GM18867 (cell line): ENCODE measurements at regions not wholly inside any gene's neighbourhood (a gene's known extent, or its start where the extent isn't known, plus 50 kb on each side); places are given as distances from the start of the nearest gene placed in this dataset.
"Not testable (repeated sequence)": the region's sequence is repeated elsewhere in the genome, so short reads cannot be mapped to it uniquely, and the experiment has no call there.

Experiments
- ATAC-seq: cut with Tn5 transposase; IDR thresholded peaks from one replicate; pipeline ENCODE4 v1.9.1; 2021; ENCODE audit warnings: mild to moderate bottlenecking, moderate library complexity; ENCODE audit not compliant: unreplicated experiment

DNA sequence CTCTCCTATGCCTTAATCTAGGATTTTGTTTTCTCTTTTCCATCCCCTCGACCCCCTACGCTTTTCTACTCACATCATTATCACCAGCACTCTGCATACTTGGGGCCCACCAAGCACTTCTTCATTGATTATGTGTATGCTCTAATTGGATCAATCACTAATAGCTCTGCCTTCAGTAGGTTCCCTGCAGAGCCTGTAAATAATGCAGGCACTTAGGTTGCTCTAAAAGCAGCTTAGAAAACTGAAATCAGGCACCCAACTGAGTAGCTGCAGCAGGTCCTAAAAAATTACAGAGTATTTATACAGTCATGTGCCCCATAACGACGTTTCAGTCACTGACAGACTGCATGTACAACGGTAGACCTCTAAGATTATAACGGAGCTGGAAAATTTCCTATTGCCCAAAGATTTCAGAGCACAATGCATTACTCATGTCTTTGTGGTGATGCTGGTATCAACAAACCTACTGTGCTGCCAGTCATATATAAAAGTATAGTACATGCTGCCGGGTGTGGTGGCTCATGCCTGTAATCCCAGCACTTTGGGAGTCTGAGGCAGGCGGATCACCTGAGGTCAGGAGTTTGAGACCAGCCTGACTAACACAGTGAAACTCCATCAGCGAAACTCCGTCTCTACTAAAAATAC is 280.4 kb downstream of the HS3ST3B1 start:
- no peak for ATAC-seq

DNA sequence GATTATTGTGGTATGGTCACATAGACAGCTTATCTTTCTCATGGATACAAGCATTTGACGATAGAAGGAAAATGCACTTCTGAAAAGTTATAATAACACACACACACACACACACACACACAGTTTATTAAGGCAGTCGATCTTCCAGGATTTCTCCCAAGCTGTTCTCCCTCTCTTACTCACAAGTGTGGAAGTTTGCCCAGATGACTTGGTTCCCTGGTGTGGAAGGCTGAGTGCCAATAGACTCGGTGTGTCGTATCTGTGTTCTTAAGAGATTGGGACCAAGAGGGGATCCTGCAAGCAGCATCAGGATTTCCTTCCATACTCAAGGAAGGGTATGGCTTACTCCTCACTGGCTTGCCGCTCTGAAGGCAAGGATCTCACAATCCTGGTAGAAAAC is 279.6 kb downstream of the HS3ST3B1 start:
- no peak for ATAC-seq

DNA sequence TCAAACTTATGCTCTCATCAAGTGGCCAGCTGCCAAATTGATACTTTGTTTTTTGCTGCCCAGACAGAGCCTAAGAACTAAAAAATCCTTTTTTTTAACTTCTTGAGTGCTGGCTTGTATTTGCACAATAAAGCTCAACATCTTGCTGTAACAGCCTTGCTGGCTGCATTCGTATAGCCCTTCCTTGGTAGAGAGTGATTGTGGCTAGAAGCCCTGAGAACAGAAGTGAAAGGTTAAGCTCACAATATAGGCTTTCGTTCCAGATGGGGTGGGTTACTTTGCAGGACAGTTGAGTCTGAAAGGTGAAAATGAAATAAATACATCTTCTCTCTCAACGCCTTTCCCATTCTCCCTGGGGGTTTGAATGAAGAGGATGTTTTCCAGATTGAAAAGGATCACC is 278.8 kb downstream of the HS3ST3B1 start:
- no peak for ATAC-seq

DNA sequence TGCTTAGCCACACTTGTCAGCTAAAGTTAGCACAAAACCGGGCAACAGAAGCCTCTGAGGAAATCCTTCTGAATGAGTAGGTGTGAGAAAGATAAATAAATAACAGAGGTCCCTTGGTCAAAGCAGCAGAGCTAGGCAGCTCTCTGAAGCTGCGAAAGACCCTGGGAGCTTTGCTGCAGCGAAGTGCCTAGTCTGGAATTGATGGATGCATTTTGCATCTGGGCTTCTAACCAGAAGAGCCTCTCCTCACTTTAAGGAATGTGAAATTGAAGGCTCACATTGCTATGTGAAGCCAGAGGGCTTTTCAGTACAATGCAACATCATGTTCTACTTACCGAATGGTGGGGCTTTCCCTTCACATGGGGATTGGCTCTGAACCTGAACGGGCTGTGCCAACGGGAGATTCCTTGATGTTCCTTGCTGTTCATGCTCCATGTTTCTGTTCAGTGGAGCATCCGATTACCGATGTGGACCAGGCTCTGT is 274.6 kb downstream of the HS3ST3B1 start:
- no peak for ATAC-seq

DNA sequence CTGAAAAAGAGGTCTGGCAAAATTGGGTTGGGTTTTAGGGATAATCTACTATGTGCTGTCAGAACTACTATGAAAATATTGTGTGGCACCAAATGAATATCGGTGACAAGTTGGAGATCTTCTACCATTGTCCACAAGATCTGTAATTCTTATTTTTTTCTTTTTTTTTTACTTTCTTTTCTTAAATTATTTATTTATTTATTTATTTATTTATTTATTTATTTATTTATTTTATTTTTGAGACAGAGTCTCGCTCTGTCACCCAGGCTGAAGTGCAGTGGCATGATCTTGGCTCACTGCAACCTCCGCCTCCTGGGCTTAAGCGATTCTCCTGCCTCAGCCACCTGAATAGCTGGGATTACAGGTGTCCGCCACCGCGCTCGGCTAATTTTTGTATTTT is 259.4 kb downstream of the HS3ST3B1 start:
- not testable (repeated sequence) for ATAC-seq

DNA sequence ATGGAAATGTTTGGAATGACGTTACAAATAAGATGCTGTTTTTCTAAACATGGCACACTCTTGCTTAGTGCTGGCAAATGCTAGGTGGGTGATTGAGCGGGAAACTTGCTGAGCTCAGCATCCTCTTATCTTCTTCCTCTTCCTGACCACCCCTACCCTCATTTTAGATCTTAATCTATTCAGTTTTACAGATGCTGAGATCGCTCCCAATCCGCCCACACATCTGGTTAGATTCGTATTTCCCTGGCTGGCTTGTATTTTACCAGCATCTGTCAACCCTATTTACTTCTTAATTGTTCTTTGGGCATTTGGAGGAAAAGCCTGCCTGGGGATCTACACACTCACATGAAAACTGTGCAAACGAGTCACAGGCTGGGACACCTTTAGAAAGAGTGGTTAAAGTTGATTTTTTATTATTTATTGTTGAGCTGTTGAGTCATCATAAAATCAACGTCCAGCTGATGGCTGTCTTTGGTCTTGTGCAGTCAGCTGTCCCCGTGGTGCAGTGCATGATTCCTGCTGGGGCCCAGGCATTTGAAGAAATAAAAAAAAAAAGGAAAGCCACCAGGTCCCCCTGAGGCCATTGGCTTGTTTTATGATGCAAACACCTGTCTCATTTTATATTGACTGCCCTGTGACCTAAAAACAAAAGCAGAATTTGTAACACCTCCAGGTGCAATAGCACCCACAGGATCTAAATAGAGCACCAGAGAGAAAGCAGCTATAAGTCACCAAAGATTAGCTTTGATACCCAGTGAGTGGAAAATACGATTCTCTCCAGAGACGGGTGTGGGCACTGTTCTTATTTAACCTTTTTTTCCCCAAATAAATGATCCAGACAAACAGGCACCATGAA is 258.6 kb downstream of the HS3ST3B1 start:
- no peak for ATAC-seq

DNA sequence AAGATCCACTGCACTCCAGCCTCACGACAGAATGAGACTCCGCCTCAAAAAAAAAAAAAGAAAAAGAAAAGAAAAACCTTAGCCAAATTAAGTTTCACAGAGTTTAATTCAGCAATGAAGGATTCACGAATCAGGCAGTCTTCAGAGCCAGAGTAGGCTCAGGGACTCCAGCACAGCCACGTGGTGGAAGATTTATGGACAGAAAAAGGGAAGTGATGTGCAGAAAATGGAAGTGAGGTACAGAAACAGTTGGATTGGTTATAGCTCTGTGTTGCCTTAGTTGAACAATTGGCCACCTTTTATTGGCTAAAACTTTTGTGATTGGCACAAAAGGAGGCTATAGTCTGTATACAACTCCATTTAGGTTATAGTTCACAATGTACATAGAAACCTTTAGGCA is 256.6 kb downstream of the HS3ST3B1 start:
- no peak for ATAC-seq

DNA sequence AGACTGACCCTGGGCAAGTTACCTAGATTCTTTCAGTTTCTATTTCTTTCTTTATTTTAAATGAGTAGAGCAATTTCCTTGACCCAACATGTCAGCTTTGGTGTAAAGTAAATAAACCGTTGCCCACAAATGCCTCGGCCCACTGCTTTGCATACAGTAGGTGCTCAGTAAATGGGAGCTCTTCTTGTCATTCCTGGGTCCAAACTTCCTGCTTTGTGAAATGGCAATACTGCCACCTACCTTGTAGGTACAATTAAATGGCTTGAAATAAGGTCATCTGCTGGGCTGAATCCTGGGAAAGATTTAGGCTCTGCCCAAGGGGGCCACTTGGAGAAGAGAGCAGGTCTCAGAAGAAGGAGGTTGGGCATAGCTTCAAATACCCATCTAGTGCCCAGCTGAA is 253.0 kb downstream of the HS3ST3B1 start:
- ATAC-seq, result no peak

DNA sequence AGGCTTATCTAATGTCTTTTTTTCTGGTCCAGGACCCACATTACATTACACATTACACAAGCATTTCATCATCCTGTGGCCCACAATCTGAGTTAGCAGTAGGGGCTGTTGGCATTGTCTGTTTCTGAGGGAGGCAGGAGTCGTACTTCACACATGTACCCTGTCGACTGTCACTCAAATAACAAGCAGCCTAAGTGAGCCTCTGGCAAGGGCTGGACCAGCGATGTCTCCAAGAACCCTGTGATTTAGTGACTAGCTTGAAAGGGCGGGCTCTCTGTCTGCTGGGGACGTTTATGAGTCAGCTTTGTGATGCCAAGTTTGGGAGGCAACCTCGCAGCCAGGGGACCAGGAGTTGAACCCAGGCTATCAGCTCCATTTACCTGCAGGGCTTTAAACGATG is 251.4 kb downstream of the HS3ST3B1 start:
- ATAC-seq, result no peak

DNA sequence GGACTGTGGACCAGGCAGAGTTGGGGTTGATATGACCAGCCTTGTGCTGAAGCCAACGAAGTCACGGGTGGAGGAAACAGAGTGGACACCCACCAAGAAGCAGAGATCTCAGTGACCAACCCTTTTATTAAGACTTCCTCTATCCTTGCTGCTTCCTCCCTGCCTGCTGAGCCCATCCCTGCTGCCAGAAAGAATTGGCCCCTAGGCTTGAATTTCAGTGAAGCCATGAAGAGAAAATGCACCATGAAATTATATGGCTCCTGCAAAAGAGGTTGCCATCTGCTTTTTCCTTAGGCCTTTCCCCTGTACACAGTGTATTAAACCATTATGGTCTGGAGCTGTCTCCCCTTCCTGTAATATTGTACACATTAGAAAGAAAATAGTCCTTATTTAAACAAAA is 246.7 kb downstream of the HS3ST3B1 start:
- no peak for ATAC-seq

DNA sequence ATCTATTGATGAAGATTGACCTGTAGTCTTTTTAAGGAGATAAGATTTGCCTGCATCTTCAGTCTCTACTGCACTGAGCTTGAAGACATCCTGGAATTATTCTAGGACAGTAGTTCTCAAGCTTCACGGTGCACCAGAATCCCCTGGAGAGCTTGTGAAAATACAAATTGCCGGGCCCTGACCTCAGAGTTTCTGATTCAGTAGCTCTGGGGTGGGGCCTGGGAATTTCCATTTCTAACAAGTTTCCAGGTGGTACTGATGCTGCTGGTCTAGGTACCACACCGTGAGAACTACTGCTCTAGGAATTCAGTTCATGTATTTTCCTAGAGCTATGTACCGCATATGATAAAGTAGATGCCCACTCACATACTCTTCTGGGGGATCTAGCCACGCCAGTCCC is 246.1 kb downstream of the HS3ST3B1 start:
- no peak for ATAC-seq

DNA sequence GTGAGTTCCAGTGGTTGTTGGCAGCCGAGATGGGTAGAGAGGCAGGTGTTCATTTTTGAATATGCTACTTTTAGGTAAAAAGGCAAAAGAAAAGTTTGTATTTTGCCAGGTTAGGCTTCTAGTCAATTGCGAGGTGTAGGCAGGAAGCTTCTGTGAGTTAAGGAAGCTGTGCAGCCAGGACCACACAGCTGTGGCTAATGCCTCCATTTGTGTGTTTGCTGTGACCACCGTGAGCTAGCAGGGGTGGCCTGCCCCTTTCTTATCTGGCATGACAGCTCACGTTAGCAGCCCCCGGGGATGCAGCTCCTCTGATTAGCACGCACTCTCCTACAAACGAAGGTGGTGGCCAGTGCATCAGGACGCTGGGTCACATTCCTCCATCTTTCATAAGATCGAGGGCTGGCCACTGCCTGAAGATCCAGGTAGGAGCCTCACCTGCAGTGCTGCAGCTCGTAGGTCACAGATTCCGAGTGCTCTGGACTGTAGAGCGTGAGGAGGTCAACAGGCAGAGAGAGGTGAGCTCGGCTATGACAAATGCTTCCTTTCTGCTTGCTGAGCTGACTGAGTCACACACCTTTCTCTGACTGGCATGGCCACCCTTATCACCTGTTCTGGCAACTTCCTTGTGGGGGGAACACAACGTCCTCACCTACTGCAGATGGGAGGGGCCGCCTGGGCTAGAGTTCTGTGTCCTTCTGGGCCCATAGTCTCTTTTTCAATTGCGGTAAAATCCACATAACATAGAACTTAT is 244.4 kb downstream of the HS3ST3B1 start:
- ATAC-seq, result no peak

DNA sequence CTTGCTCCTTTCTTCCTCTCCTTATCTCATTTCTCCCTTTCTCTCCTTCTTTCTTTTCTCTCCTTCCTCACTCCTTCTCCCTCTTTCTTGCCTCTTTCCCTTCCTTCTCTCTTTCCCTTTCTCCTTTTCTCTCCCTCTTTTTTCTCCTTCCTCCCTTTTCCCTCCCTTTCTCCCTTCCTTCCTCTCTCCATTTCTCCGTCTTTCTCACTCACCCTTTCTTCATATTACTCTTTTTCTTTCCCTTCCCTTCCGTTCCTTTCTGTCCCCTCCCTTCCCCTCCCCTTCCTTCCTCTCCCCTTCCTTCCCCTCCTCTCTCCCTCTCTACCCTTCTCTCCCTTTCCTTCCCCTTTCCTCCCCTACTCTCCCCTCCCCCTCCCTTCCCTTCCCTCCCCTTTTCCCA is 240.8 kb downstream of the HS3ST3B1 start:
- no peak for ATAC-seq

DNA sequence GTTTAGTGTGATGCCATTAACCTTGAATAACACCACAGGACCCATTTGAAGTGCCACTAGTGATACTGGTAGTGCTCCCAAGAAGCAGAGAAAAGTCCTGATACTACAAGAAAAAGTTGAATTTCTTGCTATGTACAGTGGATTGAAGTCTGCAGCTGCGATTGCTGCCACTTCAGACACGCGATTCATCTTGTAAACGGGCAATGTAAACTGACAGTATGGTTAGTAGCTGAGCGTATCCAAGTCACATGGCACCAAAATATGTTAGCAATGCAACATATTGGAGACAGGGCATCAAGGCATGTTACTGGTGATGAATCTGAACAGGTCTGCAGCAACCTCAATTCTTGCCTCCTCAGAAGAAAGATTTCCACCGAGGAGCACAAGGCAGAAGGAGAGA is 238.9 kb downstream of the HS3ST3B1 start:
- no peak for ATAC-seq

DNA sequence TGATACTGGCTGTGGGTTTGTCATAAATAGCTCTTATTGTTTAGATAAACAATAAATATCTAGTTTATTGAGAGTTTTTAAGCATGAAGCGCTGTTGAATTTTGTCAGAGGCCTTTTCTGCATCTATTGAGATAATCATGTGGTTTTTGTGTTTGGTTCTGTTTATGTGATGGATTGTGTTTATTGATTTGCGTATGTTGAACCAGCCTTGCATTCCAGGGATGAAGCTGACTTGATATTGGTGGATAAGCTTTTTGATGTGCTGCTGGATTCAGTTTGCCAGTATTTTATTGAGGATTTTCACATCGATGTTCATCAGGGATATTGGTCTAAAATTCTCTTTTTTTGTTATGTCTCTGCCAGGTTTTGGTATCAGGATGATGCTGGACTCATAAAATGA is 231.4 kb downstream of the HS3ST3B1 start:
- ATAC-seq, result not testable (repeated sequence)

DNA sequence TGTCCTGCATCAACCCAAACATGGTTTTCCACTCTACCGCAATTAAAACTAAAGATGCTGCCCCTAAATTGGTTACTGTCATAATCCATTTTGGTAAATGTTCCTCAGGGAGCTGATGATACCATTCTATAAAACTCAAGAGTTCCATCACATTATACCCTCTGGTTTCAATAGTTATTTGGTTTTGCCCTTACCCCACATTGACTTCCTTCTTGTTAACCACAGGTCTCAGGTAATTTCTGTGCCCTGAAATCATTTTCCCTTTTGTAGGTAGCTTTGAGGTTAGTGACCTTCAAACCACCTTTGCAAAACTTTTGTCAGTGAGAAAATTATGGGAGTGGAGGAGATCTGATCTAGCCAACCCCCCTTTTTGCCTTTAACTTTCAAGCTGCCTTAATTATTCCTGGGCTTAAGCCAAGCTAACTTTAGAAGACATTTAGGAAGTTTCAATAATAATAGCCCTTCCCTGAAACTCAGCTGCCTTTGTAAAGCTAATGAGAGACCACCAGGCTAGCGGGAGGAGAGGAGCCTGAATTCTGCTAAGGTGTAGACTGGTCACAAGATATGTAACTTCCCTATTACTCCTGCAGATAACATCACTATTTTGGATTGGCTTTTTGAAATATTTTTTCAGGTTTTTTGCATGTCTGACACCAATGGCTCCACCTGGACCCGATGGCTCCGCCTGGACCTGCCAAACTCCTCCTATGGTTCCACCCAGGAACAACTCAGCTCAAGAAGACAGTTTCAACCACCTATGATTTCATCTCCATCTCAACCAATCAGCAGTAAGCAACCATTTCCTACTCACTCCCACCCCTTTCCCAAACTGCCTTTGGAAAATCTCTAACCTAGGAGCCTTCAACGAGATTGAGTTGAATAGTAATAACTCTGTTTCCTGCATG is 224.9 kb downstream of the HS3ST3B1 start:
- ATAC-seq, result no peak

DNA sequence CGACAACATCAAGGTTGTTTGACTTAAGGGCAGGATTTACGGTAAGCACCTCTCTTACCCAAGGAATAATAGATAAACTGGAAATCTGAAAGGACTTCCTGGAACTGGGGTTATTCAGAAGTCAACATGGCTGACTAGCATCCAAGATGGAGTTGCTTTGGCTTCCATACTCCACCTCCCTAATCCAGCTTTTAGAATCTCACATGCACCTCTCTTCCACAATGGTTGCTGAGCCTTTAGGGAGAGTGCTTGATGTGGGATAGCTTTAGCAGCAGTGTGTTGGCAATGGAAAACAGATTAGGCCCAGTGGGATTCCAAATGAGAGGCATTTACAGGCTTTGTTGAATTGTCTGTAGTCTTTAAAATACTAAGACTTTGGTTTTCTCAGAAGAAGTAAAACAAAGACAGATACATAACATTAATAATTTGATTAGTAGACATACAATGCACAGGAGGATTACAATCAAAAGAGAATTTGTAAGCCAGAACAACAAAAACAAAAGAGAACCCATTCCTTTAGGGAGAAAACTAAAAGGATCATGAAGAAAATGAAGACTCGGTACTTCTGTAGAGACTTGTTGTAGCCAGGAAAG is 222.0 kb downstream of the HS3ST3B1 start:
- ATAC-seq, result no peak

DNA sequence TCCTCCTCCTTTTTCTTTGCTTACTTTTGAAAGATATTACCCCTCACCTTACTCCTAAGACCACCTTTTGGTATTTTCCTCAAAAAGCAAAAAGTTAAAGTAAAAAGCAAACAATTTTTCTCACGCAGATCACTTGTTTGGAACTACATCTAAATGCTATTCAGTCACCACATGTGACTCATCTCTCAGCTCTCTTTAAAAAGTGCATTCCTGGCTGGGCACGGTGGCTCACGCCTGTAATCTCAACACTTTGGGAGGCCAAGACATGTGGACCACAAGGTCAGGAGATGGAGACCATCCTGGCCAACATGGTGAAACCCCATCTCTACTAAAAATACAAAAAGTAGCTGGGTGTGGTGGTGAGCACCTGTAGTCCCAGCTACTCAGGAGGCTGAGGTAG is 218.0 kb downstream of the HS3ST3B1 start:
- not testable (repeated sequence) for ATAC-seq

DNA sequence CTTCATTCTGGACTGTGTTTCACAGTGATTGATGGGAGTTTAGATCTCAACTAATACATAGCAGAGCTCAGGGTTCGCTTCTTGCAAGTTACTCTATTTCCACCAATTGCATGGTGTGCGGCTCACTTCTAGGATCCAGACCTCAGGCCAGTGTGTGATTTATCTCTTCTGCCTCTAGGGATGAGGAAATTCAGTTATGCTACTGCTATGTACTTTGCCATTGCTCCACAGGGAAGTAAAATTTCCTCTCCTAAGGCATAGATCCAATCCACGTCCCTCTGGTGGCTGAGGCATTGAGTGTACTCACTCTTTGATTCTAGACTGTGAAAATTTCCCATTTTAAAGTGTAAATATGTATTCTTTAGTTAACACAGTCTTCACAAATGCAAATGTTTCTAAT is 214.1 kb downstream of the HS3ST3B1 start:
- no peak for ATAC-seq

DNA sequence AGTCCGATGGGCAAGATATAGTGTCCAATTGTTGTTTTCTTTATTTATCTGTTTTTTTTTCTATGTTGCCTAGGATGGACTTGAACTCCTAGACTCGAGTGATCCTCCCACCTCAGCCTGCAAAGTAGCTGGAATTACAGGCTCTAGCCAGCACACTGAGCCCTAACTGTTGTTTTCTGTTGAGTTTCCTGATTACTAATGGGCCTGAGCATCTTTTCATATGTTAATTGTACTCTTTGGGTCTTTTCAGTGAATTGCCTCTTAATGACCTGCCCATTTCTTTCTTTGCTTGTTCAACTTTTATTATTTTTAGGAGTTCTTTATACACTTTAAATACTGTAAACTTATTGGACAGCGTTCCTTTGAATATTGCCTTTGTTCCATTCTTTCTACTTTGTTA is 213.0 kb downstream of the HS3ST3B1 start:
- no peak for ATAC-seq
